ENCODE measurements at regions not wholly inside any gene's neighbourhood (a gene's known extent, or its start where the extent isn't known, plus 50 kb on each side); places are given as distances from the start of the nearest gene placed in this dataset.

- no peaks in the 10 kb centered on the region for H3K36me3 ChIP-seq (ENCODE audit: control insufficient read depth in 2 of 4, insufficient read depth in 4 of 4, low read length in 3 of 4)
- no peak overlapping the region for H2BK20ac ChIP-seq (ENCODE audit: low read length)
- no peak overlapping the region for H3K23ac ChIP-seq (ENCODE audit: insufficient read length)
- no peak overlapping the region for H2BK5ac ChIP-seq (ENCODE audit: low read depth, low read length)
- no peak overlapping the region for H2BK12ac ChIP-seq (ENCODE audit: low read depth, low read length)
- no peak overlapping the region for H2BK120ac ChIP-seq (replicated peaks; ENCODE audit: low read depth, low read length)
- H3K9me3 ChIP-seq (ENCODE audit: insufficient read depth in 2 of 2, low read depth in 1 of 2, low read length in 1 of 2), result no peaks in the 10 kb centered on the region
- H3K27ac ChIP-seq (ENCODE audit: low read depth, low read length), result no peak overlapping the region
- H4K20me1 ChIP-seq (replicated peaks in 1 of 2; ENCODE audit: control insufficient read depth in 1 of 2, insufficient read depth in 2 of 2, low read length in 2 of 2), result no peaks in the 10 kb centered on the region
- 93% methylated on average over 4 of the region's 4 CpGs; no CpG with 5 or more reads in 1 of the 2 experiments for WGBS, 2 experiments (ENCODE audit: extremely low coverage in 1 of 2, insufficient coverage in 1 of 2, insufficient read length in 1 of 2, insufficient replicate concordance in 2 of 2, low coverage in 1 of 2, low lambda C conversion rate in 2 of 2, missing lambda C conversion rate in 1 of 2)
- H4K91ac ChIP-seq (replicated peaks; ENCODE audit: insufficient read length, low read length), result no peak overlapping the region
- ChIA-PET POLR2A (ENCODE audit: partially characterized antibody) (interaction anchor here (1.1 kb wide), 1 partner anchor 100 kb away, joined by 3 read pairs; the partner anchor contains the start of gene SLC38A2), CTCF (ENCODE audit: partially characterized antibody) (no interaction called here)
- no peak for FAIRE-seq
- H3K4me1 ChIP-seq (replicated peaks in 1 of 4; ENCODE audit: control insufficient read depth in 3 of 4, insufficient read depth in 4 of 4, low read length in 3 of 4), result peaks cover 0 to 5% (median 2%) of the 10 kb centered on the region in 4 experiments; a peak in 3 of 7 replicates
- no peak overlapping the region for H4K8ac ChIP-seq (ENCODE audit: extremely low read depth, insufficient read depth, low read length)
- no peak overlapping the region for H3K14ac ChIP-seq (ENCODE audit: insufficient read length)
- H3K4me3 ChIP-seq (ENCODE audit: extremely low read depth in 1 of 4, insufficient read depth in 2 of 4, low read depth in 3 of 4, low read length in 4 of 4), result no peak overlapping the region
- no peak overlapping the region for H3K4me2 ChIP-seq (ENCODE audit: insufficient read depth in 1 of 2, low read depth in 2 of 2, low read length in 2 of 2)
- H3K56ac ChIP-seq (replicated peaks; ENCODE audit: insufficient read length, low read depth, low read length), result no peak overlapping the region
- H4K5ac ChIP-seq (ENCODE audit: insufficient read length, low read depth, low read length), result no peak overlapping the region
- no peak overlapping the region for H2AK5ac ChIP-seq (ENCODE audit: low read depth, low read length)
- H2AFZ ChIP-seq (ENCODE audit: low read length), result no peak overlapping the region
- H3K9ac ChIP-seq (replicated peaks in 1 of 4; ENCODE audit: extremely low read depth in 1 of 4, low read depth in 3 of 4, low read length in 3 of 4), result no peak overlapping the region
- no peaks in the 10 kb centered on the region for H3K23me2 ChIP-seq (ENCODE audit: low read depth, low read length)
- H3K18ac ChIP-seq (ENCODE audit: extremely low read depth, low read length), result no peak overlapping the region
- H3K79me1 ChIP-seq (ENCODE audit: low read depth, low read length), result no peaks in the 10 kb centered on the region
- H2BK15ac ChIP-seq (ENCODE audit: low read length), result no peak overlapping the region
- H3K4ac ChIP-seq (replicated peaks; ENCODE audit: insufficient read length, low read depth, low read length), result no peak overlapping the region
- H3K27me3 ChIP-seq (replicated peaks in 1 of 4; ENCODE audit: control insufficient read depth in 3 of 4, extremely low read depth in 1 of 4, insufficient read depth in 3 of 4, low read length in 3 of 4), result no peaks in the 10 kb centered on the region
- no peak for DNase-seq (ENCODE audit: low read depth in 1 of 2, low spot score in 2 of 2)
- no peaks in the 10 kb centered on the region for H3K79me2 ChIP-seq (ENCODE audit: control insufficient read depth in 1 of 2, insufficient read depth in 2 of 2, low read length in 2 of 2)
- no peak for TF ChIP-seq CTCF (IDR thresholded peaks at IDR 0.05; ENCODE audit: control extremely low read depth in 1 of 3, insufficient read depth in 1 of 3, low read depth in 1 of 3, low read length in 3 of 3)
- no peak for TF ChIP-seq TEAD4 (IDR thresholded peaks at IDR 0.05; ENCODE audit: low read depth, low read length)
- TF ChIP-seq SIX5 (IDR thresholded peaks at IDR 0.05; ENCODE audit: low read depth, low read length), result no peak
- no peak for TF ChIP-seq RNF2 (IDR thresholded peaks at IDR 0.05; ENCODE audit: borderline replicate concordance, low read depth, low read length, missing control alignments, poor library complexity, severe bottlenecking)
- TF ChIP-seq TAF1 (IDR thresholded peaks at IDR 0.05; ENCODE audit: low read depth, low read length), result no peak
- no peak for TF ChIP-seq TAF7 (optimal IDR thresholded peaks at IDR 0.05; ENCODE audit: borderline replicate concordance, low read depth, low read length)
- no peak for TF ChIP-seq RAD21 (IDR thresholded peaks at IDR 0.05 in 1 of 2, conservative IDR thresholded peaks at IDR 0.05 in 1 of 2; ENCODE audit: low read depth in 2 of 2, low read length in 2 of 2)
- TF ChIP-seq RFX5 (IDR thresholded peaks at IDR 0.05; ENCODE audit: borderline replicate concordance, low read depth, low read length), result no peak
- TF ChIP-seq POU5F1 (IDR thresholded peaks at IDR 0.05; ENCODE audit: low read depth, low read length), result no peak
- TF ChIP-seq GTF2F1 (IDR thresholded peaks at IDR 0.05; ENCODE audit: borderline replicate concordance, low read depth, low read length), result no peak
These were observed 100.5 kb upstream of the SLC38A2 start for GRCh38 chr12:46472893-46473633.
